ENCODE measurements at regions not wholly inside any gene's neighbourhood (a gene's known extent, or its start where the extent isn't known, plus 50 kb on each side); places are given as distances from the start of the nearest gene placed in this dataset.

- intact Hi-C loops (cut with micrococcal nuclease; ENCODE audit: unreplicated experiment) = no loop called here
- no peaks in the 10 kb centered on the region for H3F3A ChIP-seq (ENCODE audit: insufficient read depth, low read depth)
- ChIA-PET CTCF (no interaction called here), POLR2A (ENCODE audit: unreplicated experiment) (no interaction called here)
- H3K4me1 ChIP-seq (replicated peaks; ENCODE audit: insufficient read depth) = no peaks in the 10 kb centered on the region
- no peak for DNase-seq
- no peaks in the 10 kb centered on the region for H4K20me1 ChIP-seq (ENCODE audit: insufficient read depth)
- no peaks in the 10 kb centered on the region for H3K36me3 ChIP-seq (ENCODE audit: low read depth)
- no TSS peak for BruUV-seq (replicated peaks)
- no peaks in the 10 kb centered on the region for H3K27me3 ChIP-seq (ENCODE audit: insufficient read depth, low read depth)
- H3K9me2 ChIP-seq (ENCODE audit: insufficient read depth) = no peaks in the 10 kb centered on the region
- no peaks in the 10 kb centered on the region for H3K9me3 ChIP-seq (ENCODE audit: insufficient read depth, low read depth)
- no peak overlapping the region for H2AFZ ChIP-seq
- H3K79me2 ChIP-seq (ENCODE audit: low read depth) = no peaks in the 10 kb centered on the region
- TF ChIP-seq, protein P1, sequence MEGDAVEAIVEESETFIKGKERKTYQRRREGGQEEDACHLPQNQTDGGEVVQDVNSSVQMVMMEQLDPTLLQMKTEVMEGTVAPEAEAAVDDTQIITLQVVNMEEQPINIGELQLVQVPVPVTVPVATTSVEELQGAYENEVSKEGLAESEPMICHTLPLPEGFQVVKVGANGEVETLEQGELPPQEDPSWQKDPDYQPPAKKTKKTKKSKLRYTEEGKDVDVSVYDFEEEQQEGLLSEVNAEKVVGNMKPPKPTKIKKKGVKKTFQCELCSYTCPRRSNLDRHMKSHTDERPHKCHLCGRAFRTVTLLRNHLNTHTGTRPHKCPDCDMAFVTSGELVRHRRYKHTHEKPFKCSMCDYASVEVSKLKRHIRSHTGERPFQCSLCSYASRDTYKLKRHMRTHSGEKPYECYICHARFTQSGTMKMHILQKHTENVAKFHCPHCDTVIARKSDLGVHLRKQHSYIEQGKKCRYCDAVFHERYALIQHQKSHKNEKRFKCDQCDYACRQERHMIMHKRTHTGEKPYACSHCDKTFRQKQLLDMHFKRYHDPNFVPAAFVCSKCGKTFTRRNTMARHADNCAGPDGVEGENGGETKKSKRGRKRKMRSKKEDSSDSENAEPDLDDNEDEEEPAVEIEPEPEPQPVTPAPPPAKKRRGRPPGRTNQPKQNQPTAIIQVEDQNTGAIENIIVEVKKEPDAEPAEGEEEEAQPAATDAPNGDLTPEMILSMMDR (conservative IDR thresholded peaks at IDR 0.05) = no peak
- no peak overlapping the region for H3K27ac ChIP-seq
- no peak overlapping the region for H3K4me2 ChIP-seq
- no peak overlapping the region for H3K4me3 ChIP-seq
Observed at GRCh38 chr6:150656156-150656555, 56.5 kb downstream of the PLEKHG1 start.

- H3F3A ChIP-seq (ENCODE audit: insufficient read depth, low read depth) = no peaks in the 10 kb centered on the region
- H3K79me2 ChIP-seq (ENCODE audit: low read depth) = no peaks in the 10 kb centered on the region
- DNase-seq = no peak
- ChIA-PET POLR2A (ENCODE audit: unreplicated experiment) (no interaction called here), CTCF (no interaction called here)
- H3K36me3 ChIP-seq (ENCODE audit: low read depth) = no peaks in the 10 kb centered on the region
- H2AFZ ChIP-seq = no peak overlapping the region
- H3K9me3 ChIP-seq (ENCODE audit: insufficient read depth, low read depth) = no peaks in the 10 kb centered on the region
- intact Hi-C loops (cut with micrococcal nuclease; ENCODE audit: unreplicated experiment) = no loop called here
- no peak overlapping the region for H3K27ac ChIP-seq
- H3K4me3 ChIP-seq = no peak overlapping the region
- H3K9me2 ChIP-seq (ENCODE audit: insufficient read depth) = no peaks in the 10 kb centered on the region
- no peaks in the 10 kb centered on the region for H4K20me1 ChIP-seq (ENCODE audit: insufficient read depth)
- H3K4me1 ChIP-seq (replicated peaks; ENCODE audit: insufficient read depth) = no peaks in the 10 kb centered on the region
- no peak overlapping the region for H3K4me2 ChIP-seq
- TF ChIP-seq EZH2 (IDR thresholded peaks at IDR 0.05; ENCODE audit: low read depth) = no peak
- TF ChIP-seq, protein P1 (conservative IDR thresholded peaks at IDR 0.05) = no peak
- no peaks in the 10 kb centered on the region for H3K27me3 ChIP-seq (ENCODE audit: insufficient read depth, low read depth)
- BruUV-seq (replicated peaks) = no TSS peak
Observed at GRCh38 chr6:150658421-150658820, 58.7 kb downstream of the PLEKHG1 start.

DNA sequence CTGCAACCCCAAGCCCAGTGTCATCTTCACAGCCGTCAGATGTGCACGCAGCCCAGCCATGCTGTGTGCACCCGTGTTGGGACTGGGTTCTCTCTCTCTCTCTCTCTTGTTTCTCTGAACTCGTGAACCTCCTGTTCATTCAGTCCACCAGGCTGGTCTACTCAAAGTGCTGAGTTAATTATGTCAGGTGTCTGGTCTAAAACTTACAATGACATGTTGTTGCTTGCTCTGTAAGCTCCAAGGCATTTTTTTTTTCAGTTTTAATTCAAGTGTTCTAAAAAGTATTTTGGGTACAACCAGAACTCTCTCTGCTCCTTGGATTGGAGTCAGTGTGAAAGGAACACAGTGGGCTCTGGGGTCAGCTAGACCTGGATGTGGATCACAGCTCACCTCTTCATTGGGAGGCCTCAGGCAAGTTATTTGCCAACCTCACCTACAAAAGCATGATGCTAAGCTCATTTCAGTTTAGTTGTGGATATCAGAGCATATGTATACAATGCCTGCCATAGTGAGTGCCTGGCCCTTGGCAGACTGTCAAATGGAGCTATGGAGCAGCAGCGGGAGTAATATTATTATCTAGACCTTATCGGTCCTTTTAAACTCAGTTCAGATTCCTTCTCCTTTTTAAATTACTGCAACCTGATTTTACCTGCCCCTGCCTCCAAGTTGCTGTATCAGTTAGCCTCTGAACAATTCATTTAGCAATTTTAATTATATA, 59.5 kb downstream of the PLEKHG1 start:
- POLR2A ChIA-PET (ENCODE audit: unreplicated experiment) = no interaction called here
- CTCF ChIA-PET = no interaction called here
- no peaks in the 10 kb centered on the region for H3K9me2 ChIP-seq (ENCODE audit: insufficient read depth)
- BruUV-seq (replicated peaks) = no TSS peak
- no peaks in the 10 kb centered on the region for H3K4me1 ChIP-seq (replicated peaks; ENCODE audit: insufficient read depth)
- no peaks in the 10 kb centered on the region for H3K79me2 ChIP-seq (ENCODE audit: low read depth)
- intact Hi-C loops (cut with micrococcal nuclease; ENCODE audit: unreplicated experiment) = no loop called here
- no peak overlapping the region for H2AFZ ChIP-seq
- no peaks in the 10 kb centered on the region for H3K9me3 ChIP-seq (ENCODE audit: insufficient read depth, low read depth)
- H3K4me2 ChIP-seq = no peak overlapping the region
- no peak for DNase-seq
- H4K20me1 ChIP-seq (ENCODE audit: insufficient read depth) = no peaks in the 10 kb centered on the region
- no peaks in the 10 kb centered on the region for H3K36me3 ChIP-seq (ENCODE audit: low read depth)
- no peak overlapping the region for H3K27ac ChIP-seq
- TF ChIP-seq, protein P1 (conservative IDR thresholded peaks at IDR 0.05) = no peak
- H3F3A ChIP-seq (ENCODE audit: insufficient read depth, low read depth) = no peaks in the 10 kb centered on the region
- no peaks in the 10 kb centered on the region for H3K27me3 ChIP-seq (ENCODE audit: insufficient read depth, low read depth)
- H3K4me3 ChIP-seq = no peak overlapping the region

Data from PC-9 (cell line).